GM23248 (cell line): ENCODE measurements at regions not wholly inside any gene's neighbourhood (a gene's known extent, or its start where the extent isn't known, plus 50 kb on each side); places are given as distances from the start of the nearest gene placed in this dataset.

Experiments
- EZH2 ChIP-seq: fragments of 200-600 bp; sonication (generic); IDR thresholded peaks from 2 replicates; pipeline ENCODE4 v1.6.1; 2018; ENCODE audit warnings: antibody characterized with exemption, mild to moderate bottlenecking; ENCODE audit not compliant: insufficient read depth, poor library complexity, severe bottlenecking
- EZH2phosphoT487 ChIP-seq: fragments of 200-600 bp; sonication (generic); IDR thresholded peaks from 2 replicates; pipeline ENCODE4 v1.6.1; 2018; ENCODE audit warnings: antibody characterized with exemption, moderate library complexity, mild to moderate bottlenecking, low read depth; ENCODE audit not compliant: insufficient read depth

- no peak for TF ChIP-seq EZH2
- TF ChIP-seq EZH2phosphoT487, result no peak
These were observed 52.0 kb upstream of the RPL11 start for GRCh38 chr1:23639460-23640095.
